Upper lobe of left lung (tissue), 6 donors: ENCODE measurements at regions not wholly inside any gene's neighbourhood (a gene's known extent, or its start where the extent isn't known, plus 50 kb on each side); places are given as distances from the start of the nearest gene placed in this dataset.

Experiments
- ATAC-seq, 2 donors: fragments of 200-7000 bp; cut with Tn5 transposase; one replicate each; pipeline ENCODE4 v1.9.1; 2022; ENCODE audit warnings: mild to moderate bottlenecking in 2 of 2, moderate library complexity in 2 of 2; ENCODE audit not compliant: low FRiP score in 2 of 2
- DNase-seq, 2 donors: peaks; one replicate each; pipeline ENCODE4 v3.0.0-alpha.2; 2019 to 2020
- H3K27ac ChIP-seq, 4 donors: fragments of 200-600 bp; sonication (generic); one replicate each; pipeline ENCODE4 v1.5.1; 2016 to 2019
- H3K27me3 ChIP-seq, 4 donors: fragments of 200-600 bp; sonication (generic); one replicate each; pipeline ENCODE4 v1.5.1; 2017 to 2019
- H3K36me3 ChIP-seq, 4 donors: fragments of 200-600 bp; sonication (generic); one replicate each; pipeline ENCODE4 v1.5.1; 2016 to 2019
- H3K4me1 ChIP-seq, 4 donors: fragments of 200-600 bp; sonication (generic); one replicate each; pipeline ENCODE4 v1.5.1; 2018 to 2019
- H3K4me3 ChIP-seq, 4 donors: fragments of 200-600 bp; sonication (generic); one replicate each; pipeline ENCODE4 v1.5.1; 2017 to 2019; ENCODE audit warnings: mild to moderate bottlenecking in 2 of 4, moderate library complexity in 1 of 4
- H3K9me3 ChIP-seq, 4 donors: fragments of 200-600 bp; sonication (generic); one replicate each; pipeline ENCODE4 v1.5.1; 2018 to 2019
- CTCF ChIP-seq, 6 experiments: fragments of 450-650 bp in 4 of 6; fragments of 200-600 bp in 2 of 6; sonication (generic) in 2 of 6; IDR thresholded peaks; one replicate each; pipeline ENCODE4 v1.5.1; 2016 to 2019; ENCODE audit warnings: antibody characterized with exemption in 6 of 6
- EP300 ChIP-seq, 4 donors: sonication (generic); formaldehyde crosslinking; IDR thresholded peaks; one replicate each; pipeline ENCODE4 v1.5.1; 2017; ENCODE audit warnings: antibody characterized with exemption in 4 of 4, control low read depth in 2 of 4
- POLR2A ChIP-seq, 4 donors: fragments of 450-650 bp; IDR thresholded peaks; one replicate each; pipeline ENCODE4 v1.5.1; 2016 to 2017; ENCODE audit warnings: antibody characterized with exemption in 4 of 4, mild to moderate bottlenecking in 2 of 4
- POLR2AphosphoS5 ChIP-seq, 2 donors: sonication (generic); formaldehyde crosslinking; IDR thresholded peaks; one replicate each; pipeline ENCODE4 v1.5.1; 2017; ENCODE audit warnings: antibody characterized with exemption in 2 of 2
- WGBS, 2 donors: methylation state at CpG; one replicate each; pipeline ENCODE4 v1.1.5; 2017 to 2018; 5-methylcytosine and 5-hydroxymethylcytosine counted together
- donor health status: DM: no; HTN: no; CAD: no; lungs with moderate emphysema.
- donor health status: DM: no; HTN: yes; CAD: no; lungs with severe emphysema.

- H3K9me3 ChIP-seq = no peaks in the 10 kb centered on the region
- TF ChIP-seq POLR2AphosphoS5 (IDR thresholded peaks at IDR 0.05) (no peak), EP300 (IDR thresholded peaks at IDR 0.05) (no peak)
- ATAC-seq (no peak), DNase-seq (no peak)
- H3K36me3 ChIP-seq = no peaks in the 10 kb centered on the region
- H3K4me1 ChIP-seq = peaks cover 0 to 7% (median 5%) of the 10 kb centered on the region in 4 donors
- no peak overlapping the region for H3K27ac ChIP-seq
- no peaks in the 10 kb centered on the region for H3K27me3 ChIP-seq
- H3K4me3 ChIP-seq = no peak overlapping the region
Observed at GRCh38 chr12:92615086-92615485, 87.7 kb upstream of the PLEKHG7 start.

- H3K9me3 ChIP-seq = no peaks in the 10 kb centered on the region
- no peak overlapping the region for H3K4me3 ChIP-seq
- no peaks in the 10 kb centered on the region for H3K27me3 ChIP-seq
- ATAC-seq (no peak), DNase-seq (no peak)
- no peak for TF ChIP-seq CTCF (IDR thresholded peaks at IDR 0.05)
- TF ChIP-seq POLR2A (IDR thresholded peaks at IDR 0.05) = no peak
- TF ChIP-seq EP300 (IDR thresholded peaks at IDR 0.05) = no peak
- H3K27ac ChIP-seq = no peak overlapping the region
- H3K36me3 ChIP-seq = no peaks in the 10 kb centered on the region
- WGBS, 2 donors = 92 to 96% methylated on average over 4 of the region's 4 CpGs
- H3K4me1 ChIP-seq = peaks cover 0 to 1% (median under 1%) of the 10 kb centered on the region in 4 donors
Observed at GRCh38 chr12:92614502-92614901, 88.3 kb upstream of the PLEKHG7 start.

- no peak for DNase-seq
- WGBS, 2 donors = 92 to 96% methylated on average over 2 of the region's 2 CpGs
- H3K9me3 ChIP-seq = no peaks in the 10 kb centered on the region
- H3K27ac ChIP-seq = no peak overlapping the region
- ATAC-seq = no peak
- no peak for TF ChIP-seq CTCF (IDR thresholded peaks at IDR 0.05)
- TF ChIP-seq EP300 (IDR thresholded peaks at IDR 0.05) = no peak
- TF ChIP-seq POLR2A (IDR thresholded peaks at IDR 0.05) = no peak
- no peak for TF ChIP-seq POLR2AphosphoS5 (IDR thresholded peaks at IDR 0.05)
- no peak overlapping the region for H3K4me3 ChIP-seq
- no peaks in the 10 kb centered on the region for H3K4me1 ChIP-seq
- H3K27me3 ChIP-seq = no peaks in the 10 kb centered on the region
- H3K36me3 ChIP-seq = no peaks in the 10 kb centered on the region
Observed at GRCh38 chr12:92614001-92614400, 88.8 kb upstream of the PLEKHG7 start.

GRCh38 chr12:92612611-92613010, 90.2 kb upstream of the PLEKHG7 start:
- Histone ChIP-seq H3K27me3 (no peaks in the 10 kb centered on the region), H3K4me1 (peaks cover 0 to 2% (median 0%) of the 10 kb centered on the region in 4 donors), H3K36me3 (no peaks in the 10 kb centered on the region), H3K27ac (no peak overlapping the region), H3K9me3 (no peaks in the 10 kb centered on the region), H3K4me3 (no peak overlapping the region)
- no peak for DNase-seq
- no peak for TF ChIP-seq POLR2AphosphoS5 (IDR thresholded peaks at IDR 0.05)
- no peak for TF ChIP-seq POLR2A (IDR thresholded peaks at IDR 0.05)
- no peak for TF ChIP-seq EP300 (IDR thresholded peaks at IDR 0.05)
- no peak for TF ChIP-seq CTCF (IDR thresholded peaks at IDR 0.05)
- 81 to 84% methylated on average over 2 of the region's 2 CpGs for WGBS, 2 donors
- ATAC-seq = no peak

- Histone ChIP-seq H3K27ac (no peak overlapping the region), H3K9me3 (no peaks in the 10 kb centered on the region), H3K36me3 (no peaks in the 10 kb centered on the region), H3K27me3 (no peaks in the 10 kb centered on the region), H3K4me3 (no peak overlapping the region), H3K4me1 (peaks cover 3 to 13% (median 8%) of the 10 kb centered on the region in 4 donors)
- ATAC-seq (peak in 1 of 2 donors; percentile 44), DNase-seq (no peak)
- TF ChIP-seq CTCF (IDR thresholded peaks at IDR 0.05) (peak in 4 of 6 experiments; percentile 14 to 39 (median 32)), POLR2A (IDR thresholded peaks at IDR 0.05) (no peak)
- 32 to 35% methylated on average over 8 of the region's 8 CpGs for WGBS, 2 donors
Observed at GRCh38 chr12:92608151-92609091, 94.4 kb upstream of the PLEKHG7 start.
